ENCODE measurements at regions not wholly inside any gene's neighbourhood (a gene's known extent, or its start where the extent isn't known, plus 50 kb on each side); places are given as distances from the start of the nearest gene placed in this dataset.
"Not testable (repeated sequence)": the region's sequence is repeated elsewhere in the genome, so short reads cannot be mapped to it uniquely, and the experiment has no call there.

DNA sequence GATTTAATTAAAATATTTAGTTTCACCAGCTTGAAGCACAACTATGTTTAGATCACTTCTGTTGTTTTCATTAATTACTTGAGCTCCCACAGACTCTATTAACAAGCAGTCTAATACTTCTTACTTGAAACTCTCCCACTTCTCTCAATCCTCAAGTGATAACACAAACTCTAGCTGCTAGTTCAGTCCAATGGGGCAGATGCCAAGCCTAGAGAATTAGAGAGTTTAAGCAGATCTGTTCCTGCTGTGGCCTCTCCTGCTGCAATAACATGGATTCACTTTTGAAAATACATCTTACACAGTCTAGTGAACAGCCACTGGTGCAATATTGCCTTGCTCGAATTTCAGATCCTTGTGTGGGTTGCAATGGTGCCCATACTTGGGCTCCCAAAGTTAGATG, 566.4 kb upstream of the SGO1 start:
- no peak for FAIRE-seq
- DNase-seq (ENCODE audit: insufficient read length, low spot score): no peak

DNA sequence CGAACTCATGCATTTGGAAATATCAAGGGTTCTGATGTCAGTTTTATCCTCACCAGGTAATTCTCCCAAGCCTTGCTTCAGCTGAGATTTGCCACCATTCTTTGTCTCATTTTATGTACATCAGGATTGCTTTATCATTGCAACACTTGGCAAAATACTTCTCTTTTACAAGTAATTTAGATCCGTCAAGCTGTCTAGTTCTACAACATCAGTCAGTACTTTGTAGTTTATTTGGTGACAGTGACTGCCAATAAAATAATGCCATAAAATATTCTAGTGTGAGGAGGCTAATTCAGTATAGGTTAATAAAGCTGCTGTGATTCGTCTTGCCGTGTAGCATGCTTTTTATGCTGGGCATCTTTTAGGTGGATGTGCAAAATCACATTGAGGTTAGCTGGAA, 565.3 kb upstream of the SGO1 start:
- FAIRE-seq (no peak), DNase-seq (ENCODE audit: insufficient read length, low spot score) (no peak)

DNA sequence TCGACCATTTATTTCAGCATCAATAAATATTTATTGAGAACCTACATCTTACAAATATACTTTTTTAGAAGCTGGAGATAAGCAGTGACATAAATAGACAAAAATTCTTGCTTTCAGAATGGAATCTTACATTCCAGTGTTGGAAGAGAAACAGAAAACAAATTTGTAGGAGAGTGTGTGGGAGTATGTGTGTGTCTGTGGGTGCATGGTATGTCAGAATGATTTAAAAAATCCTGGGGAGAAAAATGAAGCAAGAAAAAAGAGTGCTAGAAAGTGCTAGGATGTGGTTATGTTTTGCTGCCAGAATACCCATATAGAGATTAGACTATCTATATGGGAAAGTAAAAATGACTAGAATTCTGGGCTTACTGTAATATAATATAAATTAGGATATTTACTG, 561.7 kb upstream of the SGO1 start:
- DNase-seq (ENCODE audit: insufficient read length, low spot score) (no peak), FAIRE-seq (no peak)

DNA sequence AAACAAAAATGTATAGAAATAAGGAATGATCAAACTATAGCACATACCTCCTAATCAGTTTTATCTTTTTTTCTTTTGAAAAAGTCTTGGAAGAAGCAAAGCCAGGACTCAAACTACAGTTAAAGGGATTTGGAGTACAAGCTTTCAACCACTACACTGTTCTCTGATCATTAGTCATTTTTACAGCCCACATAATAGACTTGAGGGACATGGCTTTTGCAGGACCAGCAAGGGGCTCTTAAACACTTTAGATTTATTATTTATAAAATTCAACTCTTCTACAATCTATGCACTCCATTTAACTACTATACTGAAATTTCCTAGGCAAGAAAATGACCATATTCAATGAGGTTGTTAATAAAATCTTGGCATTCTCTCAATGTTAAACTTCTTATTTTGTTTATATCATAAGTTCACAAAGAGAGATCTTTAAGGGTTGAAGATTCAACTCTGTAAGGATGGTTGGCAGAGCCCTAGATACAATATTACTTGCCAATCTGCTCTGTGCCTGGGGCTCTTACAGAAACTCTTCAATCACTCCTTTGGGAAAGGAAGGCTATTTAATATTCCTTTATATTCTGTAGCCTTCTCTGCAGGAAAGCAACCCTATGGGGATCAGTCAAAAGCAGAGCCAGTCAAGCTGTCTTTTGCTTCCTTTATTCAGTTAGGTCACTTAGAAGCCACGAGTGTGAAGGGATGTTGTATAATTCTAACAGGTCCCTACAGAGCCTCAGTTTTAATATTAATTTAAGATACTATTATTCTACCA, 557.7 kb upstream of the SGO1 start:
- DNase-seq (ENCODE audit: insufficient read length, low spot score) (no peak), FAIRE-seq (no peak)

DNA sequence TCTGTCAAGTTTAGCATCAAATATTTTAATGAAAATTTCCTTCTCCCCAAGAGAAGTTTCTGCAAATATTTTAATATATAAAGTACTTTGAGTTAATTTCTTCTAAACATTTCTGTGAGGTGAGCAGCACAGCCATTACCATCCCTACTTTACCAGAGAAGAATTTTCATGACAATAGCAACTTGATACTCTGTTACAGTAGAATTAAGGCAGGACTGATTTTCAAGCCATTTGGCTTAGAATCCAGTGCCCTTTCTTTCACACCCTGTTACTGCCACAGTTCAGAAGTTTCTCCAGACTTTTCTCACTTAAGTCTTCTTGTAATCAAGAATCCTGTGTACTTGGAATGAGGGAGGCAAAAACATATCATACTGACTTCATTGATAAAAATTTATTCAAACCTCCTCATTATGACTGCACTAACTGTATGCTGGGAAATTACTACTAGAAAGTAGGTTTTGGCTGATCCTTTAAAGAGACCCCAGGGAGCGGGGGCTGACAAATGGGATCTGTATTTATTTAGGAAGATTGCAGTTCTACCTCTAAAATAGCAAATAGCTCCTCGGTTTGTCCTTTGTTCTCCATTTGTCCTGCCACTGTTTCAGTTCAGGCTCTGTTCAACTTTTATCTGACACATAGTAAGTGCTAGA, 557.0 kb upstream of the SGO1 start:
- no peak for DNase-seq (ENCODE audit: insufficient read length, low spot score)
- no peak for FAIRE-seq

DNA sequence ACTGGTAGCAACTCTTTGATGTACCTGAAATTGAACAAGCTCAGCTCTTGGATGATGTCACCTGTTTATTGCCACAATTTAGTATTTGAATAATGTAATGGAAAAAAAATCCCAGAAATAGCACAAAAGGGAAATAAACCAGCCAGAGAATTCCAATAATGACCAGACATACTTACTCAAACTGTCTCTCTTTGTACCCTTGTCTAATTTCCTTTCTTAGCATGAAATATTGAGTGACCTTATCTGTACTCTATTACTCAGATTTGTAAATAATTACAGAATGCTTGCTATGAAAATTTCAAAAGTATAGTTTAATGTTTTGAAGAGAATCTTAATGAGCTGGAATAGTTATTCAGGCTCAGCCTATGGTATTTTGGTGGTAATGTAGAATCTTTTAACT, 555.4 kb upstream of the SGO1 start:
- FAIRE-seq (no peak), DNase-seq (ENCODE audit: insufficient read length, low spot score) (no peak)

DNA sequence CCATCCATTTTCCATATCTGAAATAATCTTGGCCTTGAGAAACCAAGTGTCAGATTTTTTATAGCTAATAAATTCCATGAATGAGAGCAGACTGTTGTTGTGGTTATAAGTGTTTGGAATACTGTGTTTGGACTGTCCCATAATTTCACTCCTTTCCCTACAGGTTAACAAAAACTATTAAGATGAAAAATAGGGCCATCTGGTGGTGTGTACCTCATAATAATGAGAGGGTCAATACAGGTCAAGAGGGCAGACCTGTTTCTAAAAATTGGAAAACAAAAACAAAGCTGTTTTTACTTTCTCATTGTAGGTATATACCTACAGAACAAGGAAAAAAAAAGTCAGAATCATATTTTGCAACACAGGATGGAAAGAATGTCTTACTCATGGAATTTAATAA, 553.8 kb upstream of the SGO1 start:
- no peak for DNase-seq (ENCODE audit: insufficient read length, low spot score)

DNA sequence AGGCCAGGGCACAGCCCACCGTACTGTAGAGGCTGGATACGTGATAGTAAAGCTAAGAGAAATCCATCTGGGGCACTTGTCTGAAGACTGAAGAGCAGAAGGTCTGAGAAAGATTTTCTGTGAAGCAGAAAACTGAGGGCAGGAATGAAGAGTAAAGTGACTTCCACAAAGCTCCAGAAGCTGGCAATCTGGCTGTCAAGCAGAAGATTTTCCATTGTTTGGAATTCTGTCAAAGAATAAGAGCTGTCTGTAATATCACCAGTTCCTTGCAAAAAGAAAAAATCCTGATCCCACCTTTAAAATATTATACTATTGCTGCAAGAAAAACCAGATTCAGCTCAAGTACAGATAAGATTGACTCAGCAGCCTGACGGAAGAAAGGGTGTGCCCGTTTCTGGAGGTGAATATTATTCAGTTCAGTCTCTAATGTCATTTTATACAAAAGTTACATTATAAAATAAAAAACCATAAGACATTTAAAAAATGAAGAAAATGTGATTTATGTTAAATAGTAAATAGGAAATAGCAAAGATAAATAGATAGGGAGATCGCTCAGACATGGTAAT, 550.4 kb upstream of the SGO1 start:
- DNase-seq (ENCODE audit: insufficient read length, low spot score): no peak

More for the DNA sequence above, 553.8 kb upstream of the SGO1 start:
- no peak for FAIRE-seq

DNA sequence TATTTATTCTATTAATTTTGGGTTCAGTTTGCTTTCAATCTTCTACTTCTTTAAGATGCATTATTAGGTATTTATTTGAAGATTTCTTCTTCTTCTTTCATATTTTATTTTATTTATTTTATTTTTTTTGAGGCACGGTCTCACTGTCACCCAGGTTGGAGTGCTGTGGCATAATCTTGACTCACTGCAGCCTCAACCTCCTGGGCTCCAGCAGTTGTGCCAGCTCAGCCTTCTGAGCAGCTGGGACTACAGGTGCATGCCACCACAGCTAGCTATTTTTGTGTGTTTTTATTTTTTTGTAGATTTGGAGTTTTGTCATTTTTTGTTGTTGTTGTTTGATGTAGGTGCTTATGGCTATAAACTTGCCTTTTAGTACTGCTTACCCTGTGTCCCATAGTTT, 543.2 kb upstream of the SGO1 start:
- DNase-seq (ENCODE audit: insufficient read length, low spot score) (no peak), FAIRE-seq (no peak)

More for the DNA sequence above, 550.4 kb upstream of the SGO1 start:
- no peak for FAIRE-seq

DNA sequence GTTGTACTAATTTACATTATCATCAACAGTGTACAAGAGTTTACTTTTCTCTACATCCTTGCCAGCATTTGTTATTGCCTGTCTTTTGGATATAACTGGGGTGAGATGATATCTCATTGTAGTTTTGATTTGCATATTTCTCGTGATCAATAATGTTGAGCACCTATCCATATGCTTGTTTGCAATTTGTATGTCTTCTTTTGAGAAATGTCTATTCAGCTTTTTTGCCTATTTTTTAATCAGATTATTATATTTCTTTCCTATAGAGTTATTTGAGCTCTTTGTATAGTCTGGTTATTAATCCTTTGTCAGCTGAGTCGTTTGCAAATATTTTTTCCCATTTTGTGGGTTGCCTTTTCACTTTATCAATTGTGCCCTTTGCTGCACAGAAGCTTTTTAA, 540.8 kb upstream of the SGO1 start:
- DNase-seq (ENCODE audit: insufficient read length, low spot score) (no peak), FAIRE-seq (no peak)

DNA sequence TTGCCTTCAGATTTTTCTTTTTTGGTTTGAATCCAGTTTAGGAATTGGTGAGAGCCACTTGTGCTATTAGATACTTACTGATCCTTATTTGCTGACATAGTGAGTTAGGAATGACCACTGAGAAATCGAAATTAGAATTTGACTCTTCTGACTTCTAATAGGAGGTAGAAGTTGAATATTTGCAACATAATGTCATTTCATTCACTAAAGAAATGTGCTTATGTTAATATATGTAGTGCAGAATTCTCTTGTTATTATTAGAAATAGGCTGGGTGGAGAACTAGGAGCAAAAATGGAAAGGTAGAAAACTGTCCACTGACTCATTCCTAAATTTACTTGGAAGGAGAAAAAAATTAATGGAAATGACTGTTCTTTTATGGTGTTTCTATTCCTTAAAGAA, 538.2 kb upstream of the SGO1 start:
- no peak for DNase-seq (ENCODE audit: insufficient read length, low spot score)

DNA sequence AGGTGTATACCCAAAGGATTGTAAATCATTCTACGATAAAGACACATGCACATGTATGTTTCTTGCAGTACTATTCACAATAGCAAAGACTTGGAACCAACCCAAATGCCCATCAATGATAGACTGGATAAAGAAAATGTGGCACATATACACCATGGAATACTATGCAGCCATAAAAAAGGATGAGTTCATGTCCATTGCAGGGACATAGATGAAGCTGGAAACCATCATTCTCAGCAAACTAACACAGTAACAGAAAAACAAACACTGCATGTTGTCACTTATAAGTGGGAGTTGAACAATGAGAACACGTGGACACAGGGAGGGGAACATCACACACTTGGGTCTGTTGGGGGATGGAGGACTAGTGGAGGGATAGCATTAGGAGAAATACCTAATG, 530.4 kb upstream of the SGO1 start:
- not testable (repeated sequence) for FAIRE-seq; DNase-seq (ENCODE audit: insufficient read length, low spot score)

More for the DNA sequence above, 538.2 kb upstream of the SGO1 start:
- FAIRE-seq: no peak

DNA sequence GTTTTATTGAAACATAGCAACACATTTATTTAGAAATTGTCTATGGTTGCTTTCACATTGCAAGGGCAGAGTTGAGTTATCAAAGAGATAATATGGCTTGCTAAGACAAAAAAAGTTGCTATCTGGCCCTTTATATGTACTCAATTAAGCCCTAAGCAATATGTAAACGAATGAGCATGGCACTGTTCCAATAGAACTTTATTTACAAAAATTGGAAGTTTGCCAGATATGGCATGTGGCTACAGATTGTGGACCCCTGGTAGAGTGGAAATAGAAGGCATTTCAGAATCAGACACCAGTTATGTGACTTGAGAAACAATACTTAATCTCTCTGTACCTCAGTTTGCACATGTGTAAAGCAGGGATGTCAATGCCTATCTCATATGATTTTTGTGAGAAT, 515.6 kb upstream of the SGO1 start:
- FAIRE-seq (no peak), DNase-seq (ENCODE audit: insufficient read length, low spot score) (no peak)

DNA sequence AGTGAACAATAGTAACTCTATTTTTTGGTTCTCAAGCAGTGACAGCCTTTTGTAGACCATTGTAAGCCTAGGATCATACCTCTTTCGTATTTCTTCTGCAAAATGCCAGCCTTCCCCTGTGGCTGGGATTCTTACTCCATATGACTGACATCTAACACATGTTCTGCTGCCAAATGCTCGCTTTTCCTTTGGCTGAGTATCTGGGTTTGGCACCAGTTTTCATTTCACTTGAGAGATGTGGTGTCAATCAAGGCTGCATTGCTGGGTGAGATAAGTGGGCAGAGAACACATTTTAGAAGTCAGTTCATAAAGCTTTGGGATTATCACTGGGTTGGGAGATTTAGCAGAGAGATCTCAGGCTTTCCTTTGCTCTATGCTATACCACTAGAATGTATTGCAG, 514.7 kb upstream of the SGO1 start:
- DNase-seq (ENCODE audit: insufficient read length, low spot score) (no peak), FAIRE-seq (no peak)

DNA sequence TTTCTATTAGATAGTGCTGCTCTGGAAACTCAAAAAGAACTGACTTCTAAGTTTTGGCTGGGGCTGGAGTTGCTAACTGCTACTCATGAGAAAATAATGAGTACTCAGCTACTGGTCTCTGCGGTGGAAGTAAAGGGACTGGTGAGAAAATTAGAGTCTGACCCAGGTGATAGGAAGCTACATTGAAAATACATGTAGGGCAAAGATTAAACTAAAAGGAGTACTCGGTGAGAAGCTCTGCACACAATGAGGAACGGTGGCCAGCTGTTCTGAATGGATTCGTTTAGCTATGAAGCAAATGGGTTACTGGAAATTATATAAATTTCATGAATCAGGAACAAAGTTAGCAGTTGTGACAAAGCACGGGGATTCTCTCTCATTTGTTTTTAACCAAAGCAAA, 512.9 kb upstream of the SGO1 start:
- FAIRE-seq (no peak), DNase-seq (ENCODE audit: insufficient read length, low spot score) (no peak)

DNA sequence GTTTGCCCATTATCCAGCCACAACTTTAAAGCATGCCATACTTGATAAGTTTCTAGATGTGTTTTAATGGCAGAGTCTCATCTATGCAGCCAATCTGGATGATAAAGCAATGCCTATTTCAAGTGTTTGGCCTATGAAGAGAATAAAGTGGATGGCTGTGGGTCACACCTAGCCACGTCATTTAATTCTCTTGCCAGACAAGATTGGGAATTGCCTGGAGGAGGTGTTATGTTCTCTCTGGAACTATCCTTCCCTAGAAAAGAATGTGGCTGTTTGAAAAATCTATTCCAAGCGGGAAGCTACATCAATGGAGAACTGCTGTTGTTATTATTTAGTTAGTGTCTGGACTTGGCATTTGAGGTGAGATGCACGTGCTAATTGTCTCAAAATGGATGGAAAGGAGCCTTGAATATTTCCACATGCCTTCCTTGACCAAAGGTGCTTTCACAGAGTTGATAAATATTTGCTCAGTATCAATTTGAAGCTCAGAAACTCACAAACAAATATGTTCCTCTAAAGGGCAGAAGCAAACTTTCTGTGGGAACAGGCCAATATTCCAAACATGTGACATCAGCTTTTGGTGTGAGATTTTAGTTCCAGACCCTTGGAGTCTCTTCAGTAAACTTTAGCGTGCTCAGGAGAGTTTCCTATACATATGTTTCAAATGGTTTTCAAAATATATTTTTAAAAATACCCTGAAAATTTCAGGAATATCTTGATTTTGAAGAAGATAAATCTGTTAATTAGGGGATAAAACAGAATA, 510.6 kb upstream of the SGO1 start:
- DNase-seq (ENCODE audit: insufficient read length, low spot score) (no peak), FAIRE-seq (no peak)

DNA sequence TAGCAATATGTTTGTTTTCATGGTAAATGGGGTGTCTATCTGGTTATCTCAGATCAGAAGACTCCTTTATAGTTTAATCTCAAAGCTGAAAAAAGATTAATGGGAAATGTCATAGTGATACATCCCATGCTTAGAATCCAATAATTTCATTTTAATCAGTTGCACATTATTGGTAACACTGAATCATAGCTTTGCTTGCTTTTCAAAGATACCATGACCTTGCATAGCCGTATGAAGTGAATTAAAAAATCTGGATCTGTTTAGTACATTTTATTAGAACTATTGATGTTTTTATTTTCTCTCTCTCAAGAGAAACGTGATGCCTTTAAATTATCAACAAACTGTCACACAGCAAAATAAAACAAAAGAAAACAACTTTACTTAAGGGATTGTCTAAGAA, 506.7 kb upstream of the SGO1 start:
- no peak for DNase-seq (ENCODE audit: insufficient read length, low spot score)
- no peak for FAIRE-seq

DNA sequence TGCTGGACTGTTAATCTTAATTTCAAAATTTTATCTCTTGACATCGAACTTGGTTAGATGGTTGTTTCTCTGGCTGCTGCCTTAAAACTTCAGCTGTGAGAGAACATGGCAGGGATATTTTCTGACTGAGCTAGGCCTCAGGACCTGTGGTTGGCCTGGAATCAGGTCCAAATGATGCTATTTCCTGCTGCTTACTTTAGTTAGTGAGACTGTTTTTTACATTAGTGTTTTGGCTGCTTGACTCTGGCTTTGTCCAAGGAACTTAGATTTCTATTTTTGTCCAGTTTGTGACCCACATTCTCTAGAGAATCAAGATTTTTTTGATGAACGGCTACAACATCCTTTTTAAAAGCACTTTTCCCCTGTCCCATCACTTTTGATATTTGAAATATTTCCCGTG, 497.9 kb upstream of the SGO1 start:
- no peak for DNase-seq (ENCODE audit: insufficient read length, low spot score)
- no peak for FAIRE-seq

DNA sequence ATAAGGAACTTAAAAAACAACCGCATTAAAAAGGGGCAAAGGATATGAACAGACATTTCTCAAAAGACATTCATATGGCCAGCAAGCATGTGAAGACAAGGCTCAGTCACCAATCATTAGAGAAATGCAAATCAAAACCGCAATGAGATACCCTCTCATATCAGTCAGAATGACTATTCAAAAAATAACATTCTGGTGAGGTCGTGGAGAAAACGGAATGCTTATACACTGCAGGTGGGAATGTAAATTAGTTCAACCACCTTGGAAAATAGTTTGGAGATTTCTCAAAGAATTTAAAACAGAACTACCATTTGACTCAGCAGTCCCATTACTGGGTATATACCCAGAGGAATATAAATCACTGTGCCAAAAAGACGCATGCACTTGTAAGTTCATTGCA, 496.6 kb upstream of the SGO1 start:
- DNase-seq (ENCODE audit: insufficient read length, low spot score) (no peak), FAIRE-seq (no peak)

DNA sequence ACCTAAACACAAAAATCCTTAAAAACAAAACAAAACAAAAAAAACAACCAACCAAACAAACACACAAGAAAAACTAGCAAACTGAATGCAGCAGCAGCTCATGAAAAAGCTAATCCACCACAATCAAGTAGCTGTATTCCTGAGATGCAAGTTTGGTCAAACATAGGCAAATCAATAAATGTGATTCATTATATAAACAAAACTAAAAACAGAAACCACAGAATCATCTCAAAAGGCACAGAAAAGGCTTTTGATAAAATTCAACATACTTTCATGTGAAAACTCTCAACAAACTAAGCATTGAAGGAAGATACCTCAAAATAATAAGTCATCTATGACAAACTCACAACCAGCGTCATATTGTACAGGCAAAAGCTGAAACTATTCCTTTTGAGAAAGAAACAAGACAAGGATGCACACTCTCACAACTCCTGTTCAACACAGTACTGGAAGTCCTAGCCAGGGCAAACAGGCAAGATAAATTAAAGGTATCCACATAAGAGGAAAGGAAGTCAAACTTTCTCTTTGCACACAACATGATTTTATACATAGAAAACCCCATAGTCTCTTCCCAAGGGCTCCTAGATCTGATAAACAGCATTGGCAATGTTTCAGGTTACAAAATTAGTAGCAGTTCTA, 495.1 kb upstream of the SGO1 start:
- no peak for FAIRE-seq
- DNase-seq (ENCODE audit: insufficient read length, low spot score): no peak

DNA sequence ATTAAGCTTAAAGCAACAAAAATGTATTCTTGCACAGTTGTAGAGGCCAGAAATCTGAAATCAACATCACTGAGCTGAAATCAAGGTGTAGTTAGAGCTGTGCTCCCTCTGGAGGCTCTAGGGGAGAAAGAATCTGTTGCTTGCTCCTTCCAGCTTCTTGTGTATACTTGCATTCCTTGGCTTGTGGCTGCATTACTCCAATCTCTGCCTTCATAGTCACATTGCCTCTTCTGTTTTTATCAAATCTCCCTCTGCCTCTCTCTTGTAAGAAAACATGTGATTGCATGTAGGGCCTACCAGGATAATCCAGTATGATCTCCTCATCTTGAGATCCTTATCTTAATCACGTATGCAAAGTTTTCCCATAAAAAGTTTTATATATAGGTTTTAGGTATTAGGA, 487.9 kb upstream of the SGO1 start:
- DNase-seq (ENCODE audit: insufficient read length, low spot score) (no peak), FAIRE-seq (no peak)
